Left kidney (tissue), 1 donor: ENCODE measurements at regions not wholly inside any gene's neighbourhood (a gene's known extent, or its start where the extent isn't known, plus 50 kb on each side); places are given as distances from the start of the nearest gene placed in this dataset.

ENCODE experiments used
- DNase-seq: peaks from one replicate; pipeline ENCODE4 v3.0.0-alpha.2; 2013

- DNase-seq: peak; percentile 25
Observed at GRCh38 chr5:158119961-158120723, 261.2 kb upstream of the CLINT1 start.

- no peak for DNase-seq
Observed at GRCh38 chr5:158117467-158118160, 258.7 kb upstream of the CLINT1 start.

GRCh38 chr5:158116965-158117364 lies 258.0 kb upstream of the CLINT1 start:
- DNase-seq: no peak

GRCh38 chr5:158115468-158115867 lies 256.5 kb upstream of the CLINT1 start:
- no peak for DNase-seq

- no peak for DNase-seq
Observed at GRCh38 chr5:158108177-158108576, 249.2 kb upstream of the CLINT1 start.

GRCh38 chr5:158100373-158100888 lies 241.5 kb upstream of the CLINT1 start:
- DNase-seq: no peak

- no peak for DNase-seq
Observed at GRCh38 chr5:158099571-158100105, 240.7 kb upstream of the CLINT1 start.

GRCh38 chr5:158096835-158097234 lies 237.9 kb upstream of the CLINT1 start:
- DNase-seq: no peak

GRCh38 chr5:158086856-158087255 lies 227.9 kb upstream of the CLINT1 start:
- DNase-seq: no peak

GRCh38 chr5:158084292-158084691 lies 225.3 kb upstream of the CLINT1 start:
- no peak for DNase-seq

- no peak for DNase-seq
Observed at GRCh38 chr5:158082696-158083287, 223.8 kb upstream of the CLINT1 start.

- DNase-seq: no peak
Observed at GRCh38 chr5:158080112-158080511, 221.2 kb upstream of the CLINT1 start.

- no peak for DNase-seq
Observed at GRCh38 chr5:158079097-158079496, 220.2 kb upstream of the CLINT1 start.

GRCh38 chr5:158074992-158075769 lies 216.2 kb upstream of the CLINT1 start:
- peak; percentile 84 for DNase-seq

GRCh38 chr5:158074597-158074991 lies 215.6 kb upstream of the CLINT1 start:
- no peak for DNase-seq

- no peak for DNase-seq
Observed at GRCh38 chr5:158070859-158071258, 211.9 kb upstream of the CLINT1 start.

GRCh38 chr5:158069838-158070237 lies 210.9 kb upstream of the CLINT1 start:
- no peak for DNase-seq

- DNase-seq: no peak
Observed at GRCh38 chr5:158068964-158069363, 210.0 kb upstream of the CLINT1 start.

- no peak for DNase-seq
Observed at GRCh38 chr5:158066076-158066475, 207.1 kb upstream of the CLINT1 start.

- DNase-seq: no peak
Observed at GRCh38 chr5:158064334-158065123, 205.6 kb upstream of the CLINT1 start.

GRCh38 chr5:158063052-158063451 lies 204.1 kb upstream of the CLINT1 start:
- DNase-seq: no peak
